GM19035 (cell line): ENCODE measurements at regions not wholly inside any gene's neighbourhood (a gene's known extent, or its start where the extent isn't known, plus 50 kb on each side); places are given as distances from the start of the nearest gene placed in this dataset.

Source experiments
- ATAC-seq: cut with Tn5 transposase; IDR thresholded peaks from one replicate; pipeline ENCODE4 v1.9.1; 2021; ENCODE audit not compliant: unreplicated experiment

- no peak for ATAC-seq
Measured at GRCh38 chr1:58890113-58890512, 106.3 kb upstream of the JUN start.

GRCh38 chr1:58890609-58891008, 106.8 kb upstream of the JUN start:
- no peak for ATAC-seq

- ATAC-seq: no peak
Measured at GRCh38 chr1:58891347-58891746, 107.5 kb upstream of the JUN start.

DNA sequence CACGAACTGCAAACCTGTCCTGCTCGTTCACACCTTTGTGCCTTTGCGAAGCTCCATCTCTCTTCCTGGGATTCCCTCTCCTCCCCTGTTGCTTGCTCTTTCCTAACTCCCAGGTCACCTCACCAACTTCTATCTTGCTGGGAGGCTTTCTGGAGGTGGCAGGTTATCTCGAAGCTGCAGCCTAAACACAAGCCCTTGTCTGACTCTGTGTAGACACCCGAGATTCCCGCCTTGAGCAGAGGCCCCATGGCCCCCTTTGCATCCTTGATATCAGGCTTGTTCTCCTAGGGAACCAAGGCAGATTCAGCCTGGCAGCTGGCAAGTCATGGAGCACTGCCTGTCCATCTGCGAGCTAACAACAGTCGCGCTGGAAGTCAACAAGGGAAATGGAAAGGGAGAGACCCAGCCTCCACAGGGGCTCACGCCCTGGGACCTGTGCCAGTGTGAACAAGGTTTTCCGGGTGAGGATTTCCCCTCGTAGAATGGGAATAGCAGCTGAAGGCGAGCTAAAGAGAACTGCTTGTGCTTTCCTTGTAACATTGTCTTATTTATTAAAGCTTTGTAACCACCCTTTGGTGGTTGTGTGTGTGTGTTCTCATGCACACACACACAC, 109.5 kb upstream of the JUN start:
- ATAC-seq: no peak

- no peak for ATAC-seq
Measured at GRCh38 chr1:58895082-58895481, 111.2 kb upstream of the JUN start.

GRCh38 chr1:58895559-58896145, 111.8 kb upstream of the JUN start:
- ATAC-seq: no peak

DNA sequence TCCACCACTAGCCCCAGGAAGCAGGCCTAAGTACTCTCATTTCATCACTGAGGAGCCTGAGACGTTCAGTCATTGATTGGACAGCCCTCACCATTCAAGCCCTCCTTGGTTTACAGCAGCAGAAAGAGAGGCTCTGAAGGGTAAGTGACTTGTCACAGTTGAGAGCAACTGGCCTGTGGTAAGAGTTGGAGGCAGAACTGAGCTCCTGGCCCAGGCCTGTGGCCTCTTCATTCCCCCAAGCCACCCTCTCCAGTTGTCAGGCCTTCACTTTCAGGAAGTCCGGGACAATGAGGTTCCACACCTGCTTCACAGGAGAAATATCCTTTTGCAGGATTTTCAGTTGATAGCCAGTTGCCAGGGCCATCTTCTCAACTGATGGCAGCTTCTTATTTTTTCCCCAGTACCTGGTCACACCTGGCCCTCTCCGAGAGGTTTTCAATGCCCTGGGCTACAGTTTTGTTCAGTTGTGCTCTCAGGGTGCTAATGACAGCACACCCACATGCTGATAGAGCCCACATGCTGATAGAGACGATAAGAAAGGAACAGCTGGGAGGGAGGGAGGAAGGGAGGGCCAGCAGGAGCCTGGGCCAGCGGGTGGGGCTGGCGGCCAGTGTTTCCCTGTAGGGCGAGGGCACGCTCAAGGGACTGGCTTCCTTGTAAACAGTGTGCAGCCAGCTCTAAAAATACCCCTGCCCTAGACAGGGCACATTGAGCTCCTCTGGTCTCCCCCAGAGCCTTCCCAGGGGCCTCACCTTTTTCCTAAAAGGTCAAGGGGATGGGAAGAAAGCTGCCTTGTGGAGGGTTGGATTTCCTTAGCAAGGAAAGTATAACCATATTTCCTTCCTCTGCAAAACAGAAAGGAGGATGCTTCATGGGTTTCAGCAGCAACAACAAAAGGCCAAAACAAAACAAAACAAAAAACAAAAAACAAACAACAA, 112.7 kb upstream of the JUN start:
- no peak for ATAC-seq

GRCh38 chr1:58898739-58899586, 115.1 kb upstream of the JUN start:
- no peak for ATAC-seq

- no peak for ATAC-seq
Measured at GRCh38 chr1:58899587-58900271, 115.9 kb upstream of the JUN start.

GRCh38 chr1:58900396-58900795, 116.5 kb upstream of the JUN start:
- no peak for ATAC-seq

DNA sequence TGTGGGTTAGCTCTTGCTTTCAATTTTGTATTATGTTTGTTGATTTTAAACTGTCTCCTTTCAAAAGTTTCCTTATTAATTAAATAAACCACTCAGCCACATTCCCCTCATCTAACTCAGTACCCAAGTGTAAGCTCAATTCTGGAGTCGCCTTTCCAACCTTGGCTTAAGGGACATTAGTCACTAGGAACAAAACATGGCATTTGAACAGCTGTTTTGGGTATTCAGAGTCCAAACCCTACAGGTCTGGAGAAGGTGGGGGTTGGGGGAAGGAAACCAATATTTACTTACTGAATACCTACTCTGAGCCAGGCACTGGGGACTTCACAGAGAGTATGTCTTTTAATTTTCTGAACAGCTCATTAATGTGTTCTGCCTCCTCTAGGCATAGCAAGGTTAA, 117.2 kb upstream of the JUN start:
- ATAC-seq: no peak

- ATAC-seq: no peak
Measured at GRCh38 chr1:58902830-58903513, 119.1 kb upstream of the JUN start.

DNA sequence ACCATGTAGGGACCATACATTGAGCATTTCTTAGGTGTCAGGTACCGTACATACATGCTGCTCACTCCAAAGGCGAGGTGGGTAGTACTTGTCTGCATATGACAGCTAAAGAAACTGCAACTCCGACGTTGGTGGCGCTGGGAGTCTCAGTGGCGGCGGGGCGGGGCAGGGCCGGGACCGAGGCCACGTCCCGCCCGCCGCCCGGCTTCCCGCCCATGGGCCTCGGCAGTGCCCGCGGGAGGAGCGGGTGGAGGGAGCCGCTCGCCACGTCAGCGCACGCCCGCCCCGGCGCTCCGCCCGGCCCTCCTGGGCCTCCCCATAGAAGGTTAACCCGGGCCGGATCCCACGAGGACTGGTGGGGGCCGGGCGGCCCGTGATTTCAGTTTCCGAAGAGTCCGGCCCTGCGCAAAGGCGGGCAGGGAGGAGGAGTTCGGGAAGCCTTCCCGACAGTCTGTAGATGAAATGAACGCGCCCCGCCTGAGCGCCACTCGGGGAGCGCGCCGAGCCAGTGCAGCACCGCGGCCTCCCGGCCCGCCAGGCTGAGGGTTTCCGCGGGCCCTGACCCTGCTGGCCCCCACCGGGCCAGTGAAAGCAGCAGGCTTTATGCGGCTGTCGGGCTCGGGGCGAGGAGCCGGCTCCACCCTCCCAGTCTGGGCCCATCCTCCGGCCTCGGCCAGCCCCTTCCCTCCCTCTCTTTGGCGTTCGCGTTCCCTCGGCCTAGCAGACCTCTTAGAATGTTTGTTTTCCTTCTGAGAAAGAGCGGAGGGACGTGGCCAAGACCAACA, 119.9 kb upstream of the JUN start:
- peak; percentile 85 for ATAC-seq

GRCh38 chr1:58904299-58905125, 120.7 kb upstream of the JUN start:
- ATAC-seq: no peak

- ATAC-seq: no peak
Measured at GRCh38 chr1:58905126-58905490, 121.3 kb upstream of the JUN start.

DNA sequence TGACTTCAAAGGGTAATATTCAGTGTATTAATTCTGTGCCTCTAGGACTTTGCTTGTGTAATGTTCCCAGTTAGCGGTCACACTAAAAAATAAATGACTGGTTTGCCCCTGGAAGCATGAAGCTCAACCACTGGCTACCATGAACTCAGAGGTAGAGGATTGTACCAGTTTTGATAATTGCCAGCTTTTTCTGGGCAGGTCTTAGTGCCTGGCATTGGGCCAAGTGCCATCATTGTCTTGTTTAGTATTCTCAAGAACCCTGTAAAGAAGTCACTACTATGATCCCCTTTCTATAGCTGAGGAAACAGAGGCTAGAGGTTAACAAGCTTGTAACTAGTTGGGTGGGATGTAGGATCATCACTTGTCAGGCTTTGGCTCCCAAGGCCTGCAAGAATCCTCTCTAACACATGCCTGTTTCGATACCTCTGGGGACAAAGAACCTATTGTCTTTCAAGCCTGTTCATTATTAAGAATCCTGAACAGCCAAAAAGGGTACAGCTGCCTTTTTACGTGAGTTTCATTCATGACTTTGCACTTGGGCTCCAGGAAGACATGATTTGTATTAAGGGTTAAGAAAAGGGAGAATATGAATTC, 121.9 kb upstream of the JUN start:
- no peak for ATAC-seq

GRCh38 chr1:58907398-58907797, 123.6 kb upstream of the JUN start:
- no peak for ATAC-seq
